Caco-2 (cell line): ENCODE measurements at regions not wholly inside any gene's neighbourhood (a gene's known extent, or its start where the extent isn't known, plus 50 kb on each side); places are given as distances from the start of the nearest gene placed in this dataset.

Experiments used
- BruUV-seq: library from RNA; stranded (reverse); fragments of 400-500 nt; replicated peaks from 2 replicates; lab custom pipeline; 2021; lab: Mats Ljungman, UMichigan
- CTCF ChIA-PET: fragments of 300-600 bp; sonication (Branson Sonifier 250); formaldehyde crosslinking; loops from one replicate; lab custom pipeline; 2022; ENCODE audit warnings: antibody characterized with exemption; lab: Charles Lee
- POLR2A ChIA-PET: fragments of 300-600 bp; sonication (Branson Sonifier 250); formaldehyde crosslinking; loops from one replicate; lab custom pipeline; 2022; ENCODE audit warnings: antibody characterized with exemption; lab: Charles Lee
- DNase-seq, 2 experiments: peaks; one replicate each; pipeline versions ENCODE4 v3.0.0 to v3.0.0-alpha.2; 2020 to 2022
- H3K27me3 ChIP-seq: replicated peaks from 2 replicates; pipeline ENCODE4 v1.6.0; 2011; ENCODE audit warnings: low read length; ENCODE audit not compliant: control insufficient read depth, insufficient read depth
- H3K36me3 ChIP-seq: 2 replicates; pipeline ENCODE4 v1.5.1; 2011; ENCODE audit warnings: low read length; ENCODE audit not compliant: control insufficient read depth, insufficient read depth
- H3K4me1 ChIP-seq: fragments of 250-450 bp; sonication (Bioruptor Pico); 2 replicates; pipeline ENCODE4 v1.5.1; 2020; ENCODE audit warnings: mild to moderate bottlenecking
- H3K4me3 ChIP-seq: 2 replicates; pipeline ENCODE4 v1.5.1; 2011; ENCODE audit warnings: low read depth, mild to moderate bottlenecking, control low read depth, low read length
- H3K9me3 ChIP-seq: fragments of 250-450 bp; sonication (Bioruptor Pico); 2 replicates; pipeline ENCODE4 v1.5.1; 2020; ENCODE audit warnings: mild to moderate bottlenecking, moderate library complexity
- H3K27ac Mint-ChIP-seq: one replicate; pipeline ENCODE4 v1.8.0; 2022; ENCODE audit warnings: mixed read lengths; ENCODE audit not compliant: unreplicated experiment
- H3K27me3 Mint-ChIP-seq: one replicate; pipeline ENCODE4 v1.8.0; 2022; ENCODE audit warnings: mixed read lengths; ENCODE audit not compliant: insufficient read depth, unreplicated experiment
- H3K36me3 Mint-ChIP-seq: one replicate; pipeline ENCODE4 v1.8.0; 2022; ENCODE audit warnings: mild to moderate bottlenecking, mixed read lengths; ENCODE audit not compliant: insufficient read depth, unreplicated experiment
- H3K4me1 Mint-ChIP-seq: one replicate; pipeline ENCODE4 v1.8.0; 2022; ENCODE audit warnings: low read depth, mixed read lengths; ENCODE audit not compliant: unreplicated experiment
- H3K4me3 Mint-ChIP-seq: one replicate; pipeline ENCODE4 v1.8.0; 2022; ENCODE audit warnings: mild to moderate bottlenecking, moderate library complexity, mixed read lengths; ENCODE audit not compliant: unreplicated experiment
- H3K9me3 Mint-ChIP-seq: one replicate; pipeline ENCODE4 v1.8.0; 2022; ENCODE audit warnings: mixed read lengths; ENCODE audit not compliant: unreplicated experiment
- CTCF ChIP-seq, 2 experiments: fragments of 200-600 bp in 1 of 2; IDR thresholded peaks; 1 replicate in 1 of 2; 2 replicates in 1 of 2; pipeline versions ENCODE4 v1.5.1 to v1.8.0; 2011 to 2022; ENCODE audit warnings: antibody characterized with exemption in 1 of 2, control low read depth in 1 of 2, inconsistent platforms in 1 of 2, low read depth in 1 of 2, low read length in 1 of 2, mild to moderate bottlenecking in 1 of 2, moderate library complexity in 1 of 2; ENCODE audit not compliant: insufficient read depth in 1 of 2, severe bottlenecking in 1 of 2, unreplicated experiment in 1 of 2
- intact Hi-C: fragments of 100-400 bp; cut with micrococcal nuclease; formaldehyde crosslinking; loops from one replicate; pipeline ENCODE4 v1.10.0; 2022; ENCODE audit not compliant: unreplicated experiment

- H3K9me3 ChIP-seq = no peaks in the 10 kb centered on the region
- Mint-ChIP-seq H3K4me1 (no peaks in the 10 kb centered on the region), H3K27ac (no peak overlapping the region), H3K4me3 (no peak overlapping the region), H3K27me3 (no peaks in the 10 kb centered on the region), H3K9me3 (peaks cover 9% of the 10 kb centered on the region), H3K36me3 (no peaks in the 10 kb centered on the region)
- ChIA-PET POLR2A (no interaction called here), CTCF (no interaction called here)
- H3K4me1 ChIP-seq = no peaks in the 10 kb centered on the region
- TF ChIP-seq CTCF (IDR thresholded peaks at IDR 0.05; ENCODE audit: insufficient read depth in 1 of 2, low read depth in 1 of 2, low read length in 1 of 2, severe bottlenecking in 1 of 2, unreplicated experiment in 1 of 2) = no peak
- H3K27me3 ChIP-seq = no peaks in the 10 kb centered on the region
- BruUV-seq = no TSS peak
- no peak for DNase-seq
- no peaks in the 10 kb centered on the region for H3K36me3 ChIP-seq
- intact Hi-C loops = no loop called here
- H3K4me3 ChIP-seq = no peak overlapping the region
These were observed 199.3 kb downstream of the PCDH18 start for GRCh38 chr4:137333031-137333430.

- no peak for DNase-seq
- ChIA-PET POLR2A (no interaction called here), CTCF (no interaction called here)
- Mint-ChIP-seq H3K36me3 (no peaks in the 10 kb centered on the region), H3K9me3 (no peaks in the 10 kb centered on the region), H3K4me1 (no peaks in the 10 kb centered on the region), H3K27me3 (no peaks in the 10 kb centered on the region), H3K27ac (no peak overlapping the region), H3K4me3 (no peak overlapping the region)
- TF ChIP-seq CTCF (IDR thresholded peaks at IDR 0.05; ENCODE audit: insufficient read depth in 1 of 2, low read depth in 1 of 2, low read length in 1 of 2, severe bottlenecking in 1 of 2, unreplicated experiment in 1 of 2) = no peak
- no peaks in the 10 kb centered on the region for H3K4me1 ChIP-seq
- no TSS peak for BruUV-seq
- H3K9me3 ChIP-seq = no peaks in the 10 kb centered on the region
- no peaks in the 10 kb centered on the region for H3K27me3 ChIP-seq
- no peak overlapping the region for H3K4me3 ChIP-seq
- no peaks in the 10 kb centered on the region for H3K36me3 ChIP-seq
- intact Hi-C loops = no loop called here
These were observed 220.0 kb downstream of the PCDH18 start for GRCh38 chr4:137312257-137312656.

GRCh38 chr4:137310593-137311490 lies 221.5 kb downstream of the PCDH18 start:
- intact Hi-C loops = no loop called here
- Mint-ChIP-seq H3K36me3 (no peaks in the 10 kb centered on the region), H3K27ac (no peak overlapping the region), H3K9me3 (no peaks in the 10 kb centered on the region), H3K4me1 (no peaks in the 10 kb centered on the region), H3K27me3 (no peaks in the 10 kb centered on the region), H3K4me3 (no peak overlapping the region)
- POLR2A ChIA-PET = no interaction called here
- no peak for DNase-seq
- Histone ChIP-seq H3K4me3 (no peak overlapping the region), H3K9me3 (no peaks in the 10 kb centered on the region), H3K4me1 (no peaks in the 10 kb centered on the region), H3K27me3 (no peaks in the 10 kb centered on the region), H3K36me3 (no peaks in the 10 kb centered on the region)
- CTCF ChIA-PET = no interaction called here
- BruUV-seq = no TSS peak
- no peak for TF ChIP-seq CTCF (IDR thresholded peaks at IDR 0.05; ENCODE audit: insufficient read depth in 1 of 2, low read depth in 1 of 2, low read length in 1 of 2, severe bottlenecking in 1 of 2, unreplicated experiment in 1 of 2)
